CMK (cell line): ENCODE measurements at regions not wholly inside any gene's neighbourhood (a gene's known extent, or its start where the extent isn't known, plus 50 kb on each side); places are given as distances from the start of the nearest gene placed in this dataset.

Experiments used
- DNase-seq: peaks from one replicate; pipeline ENCODE4 v3.0.0-alpha.2; 2010; ENCODE audit warnings: low read depth

DNA sequence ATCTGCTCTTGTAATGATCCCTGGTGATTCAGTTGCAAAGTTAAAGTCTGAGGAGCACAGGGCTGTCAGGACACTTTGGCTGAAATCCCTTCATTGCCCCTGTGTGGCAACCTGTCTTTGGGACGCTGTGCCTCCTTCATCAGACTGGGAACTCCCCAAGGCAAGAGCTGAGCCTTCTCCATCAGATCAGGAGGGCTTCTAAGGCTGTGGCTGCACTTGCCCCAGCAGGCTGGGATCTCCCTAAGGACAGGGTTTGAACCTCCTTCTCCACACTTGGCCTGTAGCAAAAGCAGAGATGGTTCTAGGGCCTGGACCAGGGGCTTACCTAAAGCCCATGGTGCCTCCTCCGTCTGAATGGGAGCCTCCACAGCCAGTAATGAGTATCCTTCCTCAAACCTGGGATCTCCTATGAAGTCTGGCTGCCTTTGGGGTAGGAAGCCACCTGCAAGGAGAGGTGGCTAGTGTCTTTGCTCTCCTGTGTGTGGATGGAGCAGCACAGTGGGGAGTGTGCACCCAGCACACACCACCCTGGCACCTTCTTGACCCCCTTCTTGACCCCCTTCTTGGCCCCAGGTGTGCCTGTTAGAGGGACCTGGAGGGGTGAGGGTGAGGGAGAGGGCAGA lies 79.0 kb upstream of the NKD1 start:
- no peak for DNase-seq

DNA sequence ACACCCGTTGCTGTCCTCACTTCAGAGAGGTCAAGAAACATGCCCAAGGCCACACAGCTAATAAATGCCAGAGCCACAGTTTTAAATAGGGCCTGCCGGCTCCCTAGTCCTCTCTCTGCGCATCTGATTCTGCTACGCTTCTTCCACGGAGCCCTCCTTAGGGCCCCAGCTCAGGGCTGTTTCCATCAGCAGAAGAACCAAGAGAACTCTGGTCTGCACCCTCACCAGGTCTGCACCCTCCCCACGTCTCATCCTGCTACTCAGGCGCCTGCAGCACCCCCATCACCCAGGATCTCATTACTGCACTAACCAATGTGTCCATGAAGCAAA lies 79.5 kb upstream of the NKD1 start:
- no peak for DNase-seq

DNA sequence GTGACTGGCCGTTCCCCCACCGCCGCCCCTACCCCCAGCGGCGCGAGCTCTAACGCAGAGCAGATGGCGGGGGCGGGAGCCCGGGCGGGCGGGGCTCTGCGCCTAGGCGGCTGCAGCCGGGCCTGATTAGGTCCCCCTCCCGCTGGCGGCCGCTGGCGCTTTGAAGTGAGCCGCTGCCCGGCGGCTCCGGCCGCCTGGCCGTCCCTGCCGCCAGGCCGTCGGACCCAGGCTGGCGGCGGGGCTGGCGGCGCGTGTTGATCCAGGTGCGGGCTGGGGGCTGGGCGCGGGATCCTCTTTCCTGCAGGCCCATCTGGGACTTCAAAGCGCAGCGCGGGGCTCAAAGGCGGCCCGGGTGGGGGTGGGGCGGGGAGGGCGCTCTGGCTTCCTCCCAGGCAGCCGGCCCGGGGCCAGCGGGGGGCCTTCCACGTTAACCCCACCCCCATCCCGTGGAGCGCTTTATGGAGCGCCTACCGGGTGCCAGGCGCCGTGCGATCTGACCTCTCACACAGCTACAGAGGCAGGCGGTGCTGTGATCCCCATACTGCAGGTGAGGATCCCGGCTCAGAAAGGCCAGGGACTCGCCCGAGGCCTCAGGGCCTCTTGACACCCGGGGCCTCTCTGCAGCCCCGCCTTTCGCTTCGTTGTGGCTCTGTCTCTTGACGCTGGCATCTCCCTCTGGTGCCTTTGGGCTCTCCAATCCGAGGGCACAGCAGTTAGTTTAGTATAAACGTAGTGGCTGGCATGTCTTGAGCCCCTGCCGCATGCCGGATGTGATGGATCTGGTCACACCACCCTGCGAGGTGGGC lies 80.0 kb upstream of the NKD1 start:
- no peak for DNase-seq

DNA sequence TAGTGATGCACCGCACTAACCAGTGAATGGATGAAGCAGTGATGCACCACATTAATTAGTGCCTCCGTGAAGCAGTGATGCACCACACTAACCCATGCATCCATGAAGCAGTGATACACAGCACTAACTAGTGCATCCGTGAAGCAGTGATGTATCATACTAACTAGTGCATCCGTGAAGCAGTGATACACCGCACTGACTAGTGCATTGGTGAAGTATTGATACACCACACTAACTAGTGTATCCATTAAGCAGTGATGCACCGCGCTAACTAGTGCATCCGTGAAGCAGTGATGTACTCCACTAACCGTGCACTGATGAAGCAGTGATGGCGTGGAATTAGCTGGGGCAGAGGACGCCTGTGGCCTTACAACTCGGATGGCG lies 80.6 kb upstream of the NKD1 start:
- no peak for DNase-seq

DNA sequence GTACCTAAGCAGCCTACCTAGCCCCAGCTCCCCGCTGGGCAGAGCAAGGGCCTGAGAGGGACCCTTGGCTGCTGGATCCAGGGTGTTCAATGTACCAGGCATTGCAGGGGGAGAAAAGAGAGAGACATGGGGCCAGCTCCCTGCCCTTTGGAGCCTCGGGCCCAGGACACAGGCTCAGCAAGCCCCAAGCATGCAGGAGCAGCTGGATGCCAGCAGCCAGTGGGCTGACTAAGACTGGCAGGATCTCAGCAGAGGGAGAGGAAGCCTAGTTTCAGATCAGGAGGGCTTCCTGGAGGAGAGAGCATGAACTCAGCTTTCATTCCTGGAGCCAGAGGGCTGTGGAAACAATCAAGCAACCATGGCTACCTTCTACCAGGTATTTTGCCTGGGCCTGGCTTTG lies 82.0 kb upstream of the NKD1 start:
- no peak for DNase-seq

DNA sequence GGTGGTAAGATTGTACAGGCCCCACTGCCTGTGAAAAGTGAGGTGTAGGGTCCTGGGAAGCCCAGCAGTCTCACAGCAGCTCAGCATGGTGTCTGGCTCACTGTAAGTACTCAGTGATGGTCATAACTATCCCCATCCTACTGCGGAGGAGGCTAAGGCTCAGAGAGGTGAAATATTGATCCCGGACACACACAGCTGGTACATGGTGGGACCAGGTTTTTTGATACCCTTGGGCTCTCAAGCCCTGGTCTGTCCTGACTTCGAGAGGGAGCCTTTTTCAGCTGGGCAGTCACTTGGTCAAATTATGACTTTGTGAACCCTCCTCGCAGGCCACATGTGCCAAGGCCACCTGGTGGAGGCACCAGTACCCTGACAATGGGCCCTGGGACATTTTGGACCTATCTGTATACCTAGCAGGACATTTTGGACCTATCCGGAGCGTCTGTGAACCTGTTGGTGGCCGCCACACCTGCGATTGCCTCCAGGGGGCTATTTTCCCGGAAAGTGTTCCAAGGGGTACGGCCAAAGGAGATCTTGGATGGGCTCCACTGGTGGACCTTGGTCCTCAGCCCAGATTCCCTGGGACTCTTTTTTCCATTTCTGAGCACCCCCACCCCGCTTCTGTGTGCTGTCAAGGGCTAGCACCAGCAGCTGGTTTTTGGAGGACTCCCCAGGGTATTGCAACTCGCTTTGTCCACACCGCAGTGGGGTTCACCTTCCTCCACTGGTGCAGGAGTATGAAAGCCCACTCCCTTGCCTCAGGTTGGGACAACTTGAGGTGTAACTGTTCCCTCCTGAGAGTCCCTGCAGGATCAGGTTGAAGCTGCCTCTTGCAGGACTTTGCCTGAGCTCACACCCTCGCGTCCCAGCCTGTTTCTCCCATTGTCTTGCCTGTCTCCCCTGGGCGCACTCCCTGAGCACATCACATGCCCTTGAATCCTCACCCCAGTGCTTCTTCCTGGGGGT lies 83.6 kb upstream of the NKD1 start:
- no peak for DNase-seq

DNA sequence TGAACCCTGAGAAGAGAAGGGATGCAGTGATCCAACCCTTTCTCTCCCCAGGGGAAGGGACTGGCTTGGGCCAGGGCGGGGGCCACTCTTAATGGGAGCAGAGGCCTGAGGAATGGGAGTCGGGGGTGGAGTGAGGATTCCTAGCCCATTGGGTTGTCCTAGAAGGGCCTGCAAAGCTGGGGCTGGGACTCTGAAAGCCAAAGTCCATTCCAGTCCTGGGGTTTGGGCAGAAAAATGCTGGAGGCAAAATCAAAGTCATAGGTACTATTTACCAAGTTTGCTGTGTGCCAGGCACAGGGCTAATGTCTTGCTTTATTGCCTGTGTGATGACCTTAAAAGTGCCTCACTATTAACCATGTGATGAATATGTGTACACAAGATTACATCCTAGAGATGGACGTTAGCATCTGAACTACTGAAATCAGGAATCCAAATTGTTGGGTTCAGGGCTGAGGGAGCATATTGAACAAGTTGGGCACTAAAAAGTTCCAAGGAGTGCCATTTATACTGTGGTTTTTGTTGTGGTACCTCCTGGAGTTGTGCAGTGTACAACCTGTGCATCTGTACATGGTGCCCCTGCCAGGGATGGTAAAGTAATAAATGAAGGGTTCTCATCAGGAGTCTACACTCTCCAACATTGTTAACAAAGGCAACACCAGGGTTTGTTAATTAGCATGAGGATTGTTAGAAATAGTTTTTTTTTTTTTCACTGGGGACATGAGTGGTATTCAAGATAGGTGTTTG lies 84.4 kb upstream of the NKD1 start:
- no peak for DNase-seq

DNA sequence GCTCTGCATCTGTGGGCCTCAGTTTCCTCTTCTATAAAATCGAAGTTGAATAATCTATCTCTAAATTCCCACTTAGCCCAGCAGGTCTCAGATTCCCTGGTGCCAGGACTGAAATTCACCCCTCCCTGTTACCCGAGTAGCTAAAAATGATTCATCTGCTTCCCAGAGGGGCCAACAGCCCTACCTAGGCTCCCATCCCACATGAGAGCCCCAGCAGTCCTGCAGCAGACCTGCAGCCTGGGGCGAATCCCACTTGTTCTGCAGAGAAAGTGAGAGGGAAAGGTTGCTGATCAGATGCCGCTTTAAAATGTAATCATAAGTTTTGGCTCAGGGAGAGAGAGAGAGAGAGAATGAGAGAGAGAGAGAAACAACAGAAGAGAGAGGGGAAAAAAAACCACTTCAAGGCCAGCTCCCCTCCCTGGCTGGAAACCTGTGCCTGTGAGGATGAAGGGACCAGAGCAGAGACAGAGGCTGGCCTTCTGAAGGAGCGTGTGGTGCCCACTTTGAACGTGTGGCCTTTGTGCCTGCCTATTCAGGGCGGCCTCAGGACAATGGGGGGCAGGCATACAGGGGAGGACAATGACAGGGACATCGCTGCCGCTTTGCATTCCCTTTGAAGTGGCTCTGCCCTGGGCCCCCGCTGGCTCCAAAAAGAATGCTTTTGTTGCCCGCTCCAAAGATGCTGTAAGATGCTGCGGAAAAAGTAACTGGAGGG lies 85.2 kb upstream of the NKD1 start:
- no peak for DNase-seq

DNA sequence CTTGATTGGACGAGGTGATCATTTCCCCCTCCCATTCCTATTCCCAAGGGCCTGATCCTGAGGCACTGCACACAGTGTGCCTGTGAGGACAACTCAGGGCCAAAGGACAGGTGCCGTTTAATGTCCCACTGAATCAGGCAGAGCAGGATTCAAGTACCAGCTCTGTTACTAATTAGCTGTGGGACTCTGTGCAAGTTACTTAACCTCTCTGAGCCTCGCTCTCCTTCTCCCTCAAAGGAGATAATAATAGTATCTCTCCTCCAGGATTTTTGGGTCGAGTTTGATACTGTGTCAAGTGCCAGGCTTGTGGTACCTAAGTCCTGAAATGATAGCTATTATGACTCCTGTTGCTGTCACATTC lies 86.8 kb upstream of the NKD1 start:
- DNase-seq, result no peak

DNA sequence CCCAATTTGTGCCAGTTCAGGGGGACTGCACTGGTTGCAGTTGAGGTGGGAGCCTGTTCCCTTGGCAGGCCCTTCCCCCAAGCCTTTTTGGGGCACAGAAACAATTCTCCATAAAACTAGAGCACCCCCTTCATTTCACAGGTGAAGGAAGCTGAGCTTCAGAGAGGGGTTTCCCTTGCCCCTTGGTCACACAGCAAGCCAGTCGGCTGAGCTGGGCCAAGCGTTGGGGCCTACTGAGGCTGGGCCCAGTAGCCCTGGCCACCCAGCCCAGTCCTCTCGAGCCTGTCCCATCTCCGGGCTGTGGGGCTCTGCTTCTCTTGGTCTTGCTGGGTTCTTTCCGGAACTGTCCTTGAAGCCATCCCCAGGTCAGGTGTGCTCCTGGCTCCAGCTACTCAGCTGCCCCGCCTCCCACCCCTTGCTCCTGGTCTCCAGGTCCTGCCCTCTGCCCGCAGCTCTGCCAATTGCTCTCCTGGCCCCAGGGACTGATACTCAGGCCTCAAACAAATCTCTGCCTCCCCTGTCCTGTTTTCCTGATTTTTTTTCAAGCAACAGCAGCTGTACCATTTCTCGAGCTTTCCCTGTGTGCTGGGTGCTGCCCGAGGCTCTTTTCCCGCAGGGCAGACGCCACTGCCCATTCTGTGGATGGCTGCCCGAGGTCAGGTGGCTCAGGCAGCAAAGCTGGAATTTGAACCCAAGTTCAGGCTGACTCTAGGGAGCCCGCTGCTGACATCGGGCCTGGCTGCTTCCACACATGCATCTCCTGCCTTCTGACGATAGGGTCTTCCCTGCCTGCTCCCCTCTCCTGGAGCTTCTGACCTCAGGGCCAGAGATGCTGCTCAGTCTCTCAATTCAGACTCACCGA lies 87.4 kb upstream of the NKD1 start:
- no peak for DNase-seq

DNA sequence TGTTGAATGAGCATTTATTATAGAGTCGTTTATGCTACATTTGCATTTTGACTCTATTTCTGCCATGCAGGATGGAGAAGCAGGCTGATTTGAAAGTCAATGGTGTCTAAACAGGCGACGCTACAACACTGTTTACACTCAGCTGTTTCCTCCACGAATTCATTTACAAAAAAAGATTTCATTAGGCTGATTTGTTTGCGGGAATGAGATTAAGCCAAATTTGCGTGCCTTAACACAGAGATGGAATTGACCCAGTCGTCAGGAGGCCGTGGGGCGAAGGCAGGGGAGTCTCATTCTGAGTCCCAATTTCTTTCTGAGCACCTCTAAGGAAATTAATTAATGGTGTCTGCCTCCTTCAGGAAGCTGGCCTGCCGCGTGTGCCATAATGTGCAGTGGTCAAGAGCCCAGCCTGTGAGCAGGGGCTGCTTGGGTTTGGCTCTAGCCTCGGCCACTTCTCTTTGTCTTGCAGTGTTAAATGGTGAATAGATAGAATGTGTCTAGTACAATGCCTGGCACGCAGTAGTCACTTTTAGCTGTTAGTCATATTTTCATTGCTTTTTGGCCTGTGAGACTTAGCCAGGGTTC lies 88.6 kb upstream of the NKD1 start:
- no peak for DNase-seq

DNA sequence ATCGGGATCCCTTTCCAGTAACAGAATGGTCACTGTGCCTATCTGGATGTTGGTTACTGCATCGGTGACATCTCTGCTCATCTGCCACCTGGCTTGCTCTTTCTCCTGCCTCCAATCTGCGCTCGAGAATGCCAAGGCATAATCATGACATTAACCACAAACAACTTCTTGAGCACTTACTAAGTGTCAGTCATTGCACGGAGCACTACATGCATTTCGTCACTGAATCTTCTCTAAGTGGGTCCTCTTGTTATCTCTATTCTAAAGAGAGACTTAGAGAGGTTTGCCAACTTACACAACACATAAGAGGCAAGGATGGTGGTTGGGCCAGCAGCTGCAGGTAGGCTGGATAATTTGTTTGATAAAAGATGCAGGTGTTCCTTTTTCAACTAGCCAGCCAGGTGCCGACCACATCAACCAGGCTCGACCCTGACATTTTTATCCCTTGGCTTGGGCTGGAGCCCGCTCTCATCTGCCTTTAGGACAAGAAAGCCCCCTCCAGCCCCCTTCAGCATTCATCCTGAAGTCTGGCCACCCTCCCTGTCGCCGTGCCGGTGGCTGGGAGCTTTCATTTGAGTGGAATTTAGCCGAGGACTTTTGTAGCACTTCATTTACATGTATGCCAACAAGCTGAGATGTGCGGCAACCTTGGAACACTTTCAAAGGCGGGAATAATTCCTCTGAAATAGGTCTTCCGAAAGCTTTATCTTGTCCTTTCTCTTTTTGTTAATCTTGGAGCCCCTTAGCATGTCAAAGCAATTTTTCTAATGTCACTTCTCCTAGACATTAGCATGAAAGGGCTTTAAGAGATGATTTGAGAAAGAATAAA lies 89.3 kb upstream of the NKD1 start:
- no peak for DNase-seq

DNA sequence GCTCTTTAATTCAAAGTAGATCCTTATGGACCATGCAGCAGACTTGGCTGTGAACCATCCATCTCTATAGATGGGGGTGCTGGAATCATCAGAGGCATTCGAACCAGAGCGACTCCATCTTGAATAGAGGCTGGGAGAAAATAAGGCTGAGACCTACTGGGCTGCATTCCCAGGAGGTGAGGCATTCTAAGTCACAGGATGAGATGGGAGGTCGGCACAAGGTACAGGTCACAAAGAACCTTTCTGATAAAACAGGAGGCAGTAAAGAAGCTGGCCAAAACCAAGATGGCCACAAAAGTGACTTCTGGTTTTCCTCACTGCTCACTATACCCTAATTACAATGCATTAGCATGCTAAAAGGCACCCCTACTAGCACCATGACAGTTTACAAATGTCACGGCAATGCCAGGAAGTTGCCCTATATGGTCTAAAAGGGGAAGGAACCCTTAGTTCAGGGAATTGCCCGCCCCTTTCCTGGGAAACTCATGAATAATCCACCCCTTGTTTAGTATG lies 89.2 kb upstream of the BRD7 start:
- DNase-seq, result no peak

DNA sequence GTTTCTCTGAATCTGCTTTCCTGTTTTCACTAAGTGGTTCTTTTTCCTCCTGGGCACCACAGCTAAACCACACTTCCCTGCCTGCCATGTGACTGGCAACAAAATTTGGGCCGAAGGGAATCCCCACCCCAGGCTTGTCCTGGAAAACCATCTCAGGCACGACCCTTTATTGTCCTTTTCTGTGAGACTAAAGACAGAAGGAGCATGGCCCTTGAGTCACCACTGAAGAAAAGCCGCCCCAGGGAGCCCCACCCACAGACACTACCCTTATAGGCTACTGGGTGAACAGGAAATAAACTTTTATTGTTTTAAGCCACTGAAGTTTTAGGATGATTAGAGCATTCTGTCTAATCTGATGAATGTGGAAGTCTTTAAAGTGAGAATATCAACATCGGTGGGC lies 88.6 kb upstream of the BRD7 start:
- no peak for DNase-seq

DNA sequence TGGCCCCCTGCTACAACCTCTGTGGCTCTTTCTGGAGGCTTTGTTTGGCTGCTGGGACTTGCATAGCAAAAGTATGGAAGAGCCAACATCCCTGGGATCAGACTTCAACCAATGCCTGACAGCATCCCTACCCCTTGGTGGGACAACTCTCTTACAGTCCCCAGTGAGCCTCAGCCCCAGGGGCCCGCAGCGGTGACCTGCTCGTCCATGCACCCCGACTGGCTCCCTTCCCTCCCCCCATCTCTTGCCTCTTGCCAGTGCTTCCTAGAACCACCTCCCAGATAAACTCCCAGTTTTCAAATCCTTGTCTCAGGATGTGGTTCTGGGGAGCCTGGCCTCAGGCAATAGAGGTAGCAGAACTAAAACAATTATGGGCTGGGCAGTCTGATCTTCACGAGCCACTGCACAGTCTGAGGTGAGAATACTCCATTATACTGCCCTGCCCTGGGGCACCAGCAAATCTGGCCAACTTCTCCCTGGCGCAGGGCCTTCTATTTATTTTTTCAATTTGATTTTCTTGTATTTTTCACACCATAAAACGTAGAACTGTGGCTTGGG lies 86.6 kb upstream of the BRD7 start:
- no peak for DNase-seq

DNA sequence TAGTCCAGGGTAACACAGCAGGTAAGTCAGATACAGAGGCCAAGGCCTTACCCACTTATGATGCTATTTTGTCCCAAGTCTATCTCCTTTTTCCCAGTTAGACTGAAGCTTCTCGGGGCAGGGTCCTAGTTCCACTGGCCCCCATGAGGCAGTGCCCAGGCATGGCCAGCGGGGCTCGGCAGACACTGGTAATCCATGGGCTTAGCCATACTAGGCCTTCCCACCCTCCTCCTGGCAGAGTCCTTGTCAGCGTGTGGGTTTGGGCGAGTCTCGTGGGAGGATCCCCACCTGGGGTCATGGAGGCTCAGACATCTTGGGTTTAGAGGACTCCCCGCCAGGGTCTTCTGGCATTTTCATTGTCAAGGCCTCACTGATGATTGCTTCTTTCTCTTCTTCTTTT lies 84.7 kb upstream of the BRD7 start:
- DNase-seq, result no peak

DNA sequence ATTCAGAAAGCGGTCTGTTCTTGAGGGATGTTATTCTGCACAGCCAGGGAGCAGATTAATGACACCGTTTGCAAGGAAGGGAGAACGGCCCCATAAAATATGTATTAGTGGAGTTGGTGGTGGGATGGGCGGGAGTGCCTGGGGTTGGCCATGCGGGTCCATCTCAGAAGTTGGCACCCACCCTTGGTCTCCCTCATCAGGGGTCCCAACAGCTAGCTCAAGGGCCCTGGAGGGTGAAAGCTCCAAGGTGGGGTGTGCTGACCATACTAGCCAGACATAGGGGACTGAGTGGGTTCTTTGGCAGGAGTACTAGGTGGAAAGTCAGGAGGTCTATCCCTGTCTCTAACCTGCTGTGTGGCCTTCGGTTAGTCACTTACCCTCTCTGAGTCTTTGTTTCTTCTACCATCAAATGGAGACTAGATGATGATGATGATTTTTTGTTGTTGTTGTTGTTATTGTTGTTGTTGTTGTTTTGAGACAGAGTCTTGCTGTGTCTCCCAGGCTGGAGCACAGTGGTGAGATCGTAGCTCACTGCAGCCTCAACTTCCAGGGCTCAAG lies 83.2 kb upstream of the BRD7 start:
- DNase-seq, result no peak

DNA sequence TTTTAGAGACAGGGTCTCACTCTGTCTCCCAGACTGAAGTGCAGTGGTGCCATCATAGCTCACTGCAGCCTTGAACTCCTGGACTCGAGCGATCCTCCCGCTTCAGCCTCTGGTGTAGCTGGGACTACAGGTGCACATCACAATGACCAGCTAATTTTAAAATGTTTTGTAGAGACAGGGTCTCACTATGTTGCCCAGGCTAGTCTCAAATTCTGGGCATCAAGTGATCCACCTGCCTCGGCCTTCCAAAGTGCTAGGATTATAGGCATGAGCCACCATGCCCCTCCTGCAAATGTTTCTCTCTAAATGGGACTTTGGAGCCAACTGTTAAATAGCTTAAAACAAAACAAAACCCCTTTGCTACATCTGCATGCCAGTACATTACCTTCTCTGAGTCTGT lies 82.2 kb upstream of the BRD7 start:
- no peak for DNase-seq

DNA sequence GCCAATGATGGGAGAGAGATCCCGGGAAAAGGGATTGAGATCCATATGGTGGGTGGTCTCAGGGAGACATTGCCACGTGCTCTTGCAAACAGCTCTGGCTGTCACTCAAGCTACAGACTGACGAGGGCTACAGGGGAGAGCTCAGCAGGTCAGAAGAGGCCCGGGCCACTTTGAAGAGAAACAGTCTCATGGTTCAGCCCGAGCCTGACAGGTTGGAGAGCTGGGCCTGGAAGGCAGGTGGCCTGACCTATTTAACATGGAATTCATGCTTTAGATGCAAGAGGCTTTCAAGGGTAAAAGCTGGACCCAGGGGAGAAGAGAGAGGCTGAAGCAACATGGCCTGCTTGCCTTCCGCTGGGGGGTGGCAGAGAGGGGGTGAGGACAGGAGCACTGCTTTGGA lies 81.0 kb upstream of the BRD7 start:
- DNase-seq, result no peak
